Body of pancreas (tissue), 4 donors: ENCODE measurements at regions not wholly inside any gene's neighbourhood (a gene's known extent, or its start where the extent isn't known, plus 50 kb on each side); places are given as distances from the start of the nearest gene placed in this dataset.
"Not testable (repeated sequence)": the region's sequence is repeated elsewhere in the genome, so short reads cannot be mapped to it uniquely, and the experiment has no call there.

Source experiments
- CTCF ChIP-seq, 7 experiments: fragments of 450-650 bp in 4 of 7; fragments of 200-600 bp in 3 of 7; sonication (generic) in 3 of 7; IDR thresholded peaks; one replicate each; pipeline ENCODE4 v1.5.1; 2016 to 2019; ENCODE audit warnings: antibody characterized with exemption in 7 of 7
- POLR2A ChIP-seq, 3 donors: fragments of 450-650 bp; IDR thresholded peaks; one replicate each; pipeline ENCODE4 v1.6.1; 2016; ENCODE audit warnings: antibody characterized with exemption in 3 of 3, mild to moderate bottlenecking in 2 of 3

GRCh38 chr2:242165115-242165514, 295.6 kb downstream of the RTP5 start:
- not testable (repeated sequence) for TF ChIP-seq POLR2A, CTCF (IDR thresholded peaks at IDR 0.05)
